ENCODE measurements at regions not wholly inside any gene's neighbourhood (a gene's known extent, or its start where the extent isn't known, plus 50 kb on each side); places are given as distances from the start of the nearest gene placed in this dataset.
A peak's percentile ranks its signal among the peaks of the same experiment; 100 is the strongest.
"Not testable (repeated sequence)": the region's sequence is repeated elsewhere in the genome, so short reads cannot be mapped to it uniquely, and the experiment has no call there.

DNA sequence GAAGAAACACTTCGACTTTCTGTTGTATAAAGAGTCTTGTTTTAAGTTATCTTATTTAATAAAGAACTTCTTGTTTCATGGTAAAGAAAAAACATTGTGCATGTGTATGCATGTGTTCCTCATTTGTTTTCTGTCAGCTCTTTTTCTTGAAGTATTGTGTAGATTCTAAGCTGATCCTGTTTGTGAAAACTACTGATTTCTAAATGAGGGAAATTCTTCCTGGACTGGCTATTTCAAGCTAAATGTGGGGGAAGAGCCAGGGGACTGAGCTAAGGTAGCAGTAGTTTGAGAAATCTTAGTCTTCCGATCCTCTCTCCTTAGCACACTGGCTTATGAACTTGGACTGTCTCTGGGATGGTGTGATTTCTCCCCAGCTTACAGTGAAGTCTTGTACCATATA, 56.4 kb upstream of the RBMS1 start:
- DNase-seq, result no peak

DNA sequence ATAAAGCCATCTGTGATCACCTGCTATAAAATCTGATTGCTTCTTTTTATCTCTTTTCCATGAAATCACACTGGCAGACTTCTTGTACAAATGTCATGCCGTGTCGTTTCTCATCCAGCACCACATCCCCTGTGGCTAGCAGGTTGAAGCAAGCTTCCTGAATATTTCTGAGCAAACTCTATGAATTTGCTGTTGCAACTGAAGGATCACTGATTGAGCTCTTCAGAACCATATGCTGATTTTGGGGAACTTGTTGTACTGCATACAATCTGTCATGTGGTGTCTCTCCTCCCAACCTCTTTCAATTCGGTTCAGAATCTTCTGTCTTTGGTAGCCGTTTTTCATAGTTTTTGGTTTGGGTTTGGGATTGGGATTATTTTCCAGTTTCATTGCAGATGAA, 57.7 kb upstream of the RBMS1 start:
- DNase-seq, result no peak

DNA sequence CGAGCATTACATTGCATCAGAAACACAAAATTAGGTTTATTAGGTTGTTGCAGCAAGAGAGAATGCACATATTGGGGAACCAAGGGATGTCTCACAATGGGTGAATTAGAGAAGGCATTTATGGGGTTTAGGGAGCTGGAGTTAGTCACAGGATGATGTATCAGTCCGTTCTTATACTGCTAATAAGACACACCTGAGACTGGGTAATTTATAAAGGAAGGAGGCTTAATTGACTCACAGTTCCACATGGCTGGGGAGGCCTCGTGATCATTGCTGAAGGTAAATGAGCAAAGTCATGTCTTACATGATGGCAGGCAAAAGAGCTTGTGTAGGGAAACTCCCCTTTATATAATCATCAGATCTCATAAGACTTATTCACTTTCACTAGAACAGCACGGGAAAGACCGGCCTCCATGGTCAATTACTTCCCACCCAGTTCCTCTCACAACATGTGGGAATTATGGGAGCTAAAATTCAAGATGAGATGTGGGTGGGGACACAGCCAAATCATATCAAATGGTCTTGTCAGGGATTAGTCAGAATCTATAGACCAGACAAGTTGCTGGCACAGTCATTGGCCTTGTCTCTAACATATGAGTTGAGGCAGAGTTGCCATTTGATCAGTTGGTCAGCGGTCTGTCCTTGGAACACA, 61.9 kb upstream of the RBMS1 start:
- DNase-seq, result no peak

DNA sequence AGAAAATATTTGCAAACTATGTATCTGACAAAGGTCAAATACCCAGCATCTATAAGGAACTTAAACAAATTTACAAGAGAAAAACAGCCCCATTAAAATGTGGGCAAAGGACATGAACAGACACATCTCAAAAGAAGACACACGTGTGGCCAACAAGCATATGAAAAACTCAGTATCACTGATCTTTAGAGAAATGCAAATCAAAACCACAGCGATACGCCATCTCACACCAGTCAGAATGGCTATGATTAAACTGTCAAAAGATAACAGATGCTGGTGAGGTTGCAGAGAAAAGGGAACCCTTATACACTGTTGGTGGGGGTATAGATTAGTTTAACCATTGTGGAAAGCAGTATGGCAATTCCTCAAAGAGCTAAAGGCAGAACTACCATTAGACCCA, 64.3 kb upstream of the RBMS1 start:
- DNase-seq, result no peak

DNA sequence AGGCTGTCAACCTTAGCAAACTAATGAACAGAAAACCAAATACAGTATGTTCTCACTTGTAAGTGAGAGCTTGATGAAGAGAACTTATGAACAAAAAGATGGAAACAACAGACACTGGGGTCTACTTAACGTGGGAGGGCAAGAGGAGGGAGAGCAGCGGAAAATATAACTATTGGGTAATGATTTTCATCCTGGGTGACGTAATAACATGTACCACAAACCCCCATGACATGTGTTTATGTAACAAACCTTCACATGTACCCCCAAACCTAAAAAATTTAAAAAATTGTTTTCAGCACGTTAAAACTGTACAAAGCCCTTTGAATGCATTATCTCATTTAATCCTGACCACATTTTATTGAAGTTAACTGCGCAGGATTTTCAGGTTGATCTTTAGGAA, 64.9 kb upstream of the RBMS1 start:
- no peak for DNase-seq

DNA sequence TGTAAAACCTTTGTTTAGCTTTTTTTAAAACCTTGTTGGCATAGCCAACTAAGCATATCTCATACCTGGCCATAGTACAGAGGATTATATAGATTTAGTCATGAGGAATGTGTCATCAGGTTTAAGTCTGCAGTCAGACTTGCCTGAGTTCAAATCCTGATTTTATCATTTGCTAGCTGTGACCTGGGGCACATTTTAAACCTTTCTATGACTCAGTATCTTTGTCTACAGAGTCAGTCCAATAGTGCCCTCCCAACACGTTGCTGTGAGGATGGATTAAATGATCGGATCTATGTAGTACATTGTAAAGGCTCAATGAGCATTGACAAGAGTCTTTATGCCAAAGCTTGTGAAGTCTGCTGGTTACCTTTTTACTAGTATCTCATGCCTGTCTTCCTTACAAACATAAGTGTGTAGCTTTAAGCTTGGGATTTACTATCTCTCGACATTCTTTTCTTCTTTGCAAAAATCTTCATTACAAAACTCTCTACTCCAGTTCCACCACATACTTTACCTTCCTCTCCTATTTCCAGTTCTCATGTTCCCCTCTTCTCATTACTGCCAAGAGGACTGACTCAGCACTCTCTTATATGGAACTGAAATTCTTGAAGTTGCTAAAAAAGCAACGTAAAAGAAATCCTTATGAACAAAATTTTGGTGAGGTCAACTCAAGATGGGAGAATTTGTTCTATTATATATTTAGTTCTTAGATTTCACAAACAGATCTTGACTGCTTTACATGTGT, 68.1 kb upstream of the RBMS1 start:
- no peak for DNase-seq

DNA sequence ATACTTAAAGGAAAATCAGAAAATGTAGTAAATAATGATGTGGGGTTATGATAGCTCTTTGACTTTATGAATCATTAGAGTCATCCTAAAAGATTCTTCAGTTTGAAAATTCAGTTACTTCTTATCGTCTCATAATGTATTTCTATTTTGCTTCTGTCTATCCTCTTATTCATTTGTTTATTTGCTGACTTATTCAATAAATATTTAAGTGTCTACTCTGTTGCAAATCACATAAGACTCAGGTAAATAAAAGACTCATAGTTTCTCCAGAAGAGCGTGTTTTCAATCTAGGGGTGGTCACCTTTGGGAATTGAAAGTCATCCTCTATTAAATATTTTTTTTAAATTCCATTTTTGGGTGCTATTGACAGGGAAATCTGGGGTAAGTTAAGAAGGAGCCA, 69.1 kb upstream of the RBMS1 start:
- DNase-seq, result no peak

DNA sequence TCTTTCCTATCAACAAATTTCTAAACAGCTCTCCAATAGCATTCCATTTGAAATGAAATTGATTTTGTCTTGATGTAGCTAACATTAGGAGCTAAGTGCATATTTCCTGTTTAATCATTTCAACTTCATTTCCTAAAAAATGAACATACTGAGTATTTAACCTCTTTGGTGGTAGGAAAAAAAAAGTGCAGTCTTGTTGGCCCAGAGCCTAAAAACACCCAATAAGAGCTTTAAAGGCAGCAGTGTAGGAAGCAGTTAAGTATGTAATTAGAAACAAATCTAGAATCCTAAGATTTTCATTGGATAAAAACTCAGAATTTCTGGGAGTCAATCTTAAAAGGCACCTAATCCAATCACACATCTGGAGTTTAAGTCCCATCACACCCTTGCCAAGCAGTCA, 71.0 kb upstream of the RBMS1 start:
- no peak for DNase-seq

DNA sequence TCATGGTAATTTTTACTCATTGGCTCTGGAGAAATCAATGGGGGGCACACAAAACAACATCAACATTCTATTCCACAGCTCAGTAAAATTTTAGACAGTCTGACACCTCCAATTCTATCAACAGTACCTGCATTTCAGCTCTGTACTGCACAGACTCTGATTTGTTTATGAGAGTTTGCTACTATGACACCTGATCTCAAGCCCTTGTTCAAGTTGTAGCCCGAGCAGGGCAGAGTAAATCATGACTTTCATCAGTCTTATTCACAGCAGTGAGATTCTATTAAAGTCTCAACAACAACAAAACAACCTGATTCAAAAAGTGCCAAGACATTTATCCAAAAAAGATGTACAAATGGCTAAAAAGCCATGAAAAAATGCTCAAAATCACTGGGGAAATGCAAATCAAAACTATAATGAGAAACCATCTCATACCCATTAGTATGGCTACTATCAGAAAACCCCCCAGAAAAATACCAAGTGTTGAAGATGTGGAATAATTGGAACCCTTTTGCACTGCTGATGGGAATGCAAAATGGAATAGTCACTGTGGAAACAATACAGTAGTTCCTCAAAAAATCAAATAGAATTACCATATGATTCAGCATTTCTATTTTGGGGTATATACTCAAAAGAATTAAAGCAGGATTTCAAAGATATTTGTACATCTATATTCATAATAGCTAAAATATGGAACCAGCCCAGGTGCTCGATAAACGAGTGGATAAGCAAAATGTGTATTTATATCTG, 71.7 kb upstream of the RBMS1 start:
- DNase-seq, result no peak

DNA sequence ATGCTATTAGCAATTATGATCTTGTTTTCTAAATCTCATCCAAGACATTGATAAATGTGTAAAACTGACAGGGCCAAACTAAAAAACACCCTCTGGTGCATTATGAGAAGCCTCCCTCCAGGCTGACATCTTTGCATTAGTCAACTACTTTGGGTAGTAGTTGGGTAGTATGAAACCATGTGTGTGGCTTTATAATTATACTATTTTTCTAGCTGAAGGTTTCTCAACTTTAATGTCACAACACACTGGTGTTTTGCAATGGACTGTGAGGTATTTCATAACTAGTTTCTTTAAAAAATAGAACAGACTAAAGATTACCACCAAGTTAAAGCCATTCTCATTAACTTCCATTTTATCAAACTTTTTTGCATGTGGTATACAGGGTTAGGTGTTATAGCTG, 73.1 kb upstream of the RBMS1 start:
- DNase-seq, result no peak

DNA sequence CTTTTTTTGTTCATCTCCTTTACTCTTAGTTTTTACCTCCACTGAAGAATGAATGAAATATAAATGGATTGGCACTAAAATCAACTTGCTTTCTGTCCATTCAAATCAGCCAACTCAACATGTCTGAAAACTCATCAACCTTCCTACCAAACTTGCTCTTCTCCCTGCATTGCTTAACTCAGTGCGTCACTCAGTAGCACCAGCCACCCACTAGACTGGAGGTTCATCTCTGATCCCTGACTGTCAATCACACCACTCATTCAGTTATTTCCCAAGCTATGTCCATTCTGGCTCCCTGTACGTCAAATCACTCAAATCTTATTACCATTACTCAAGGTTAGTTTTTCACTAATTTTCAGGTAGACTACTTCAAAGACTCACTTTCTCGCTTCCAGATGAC, 75.2 kb upstream of the RBMS1 start:
- DNase-seq, result no peak

DNA sequence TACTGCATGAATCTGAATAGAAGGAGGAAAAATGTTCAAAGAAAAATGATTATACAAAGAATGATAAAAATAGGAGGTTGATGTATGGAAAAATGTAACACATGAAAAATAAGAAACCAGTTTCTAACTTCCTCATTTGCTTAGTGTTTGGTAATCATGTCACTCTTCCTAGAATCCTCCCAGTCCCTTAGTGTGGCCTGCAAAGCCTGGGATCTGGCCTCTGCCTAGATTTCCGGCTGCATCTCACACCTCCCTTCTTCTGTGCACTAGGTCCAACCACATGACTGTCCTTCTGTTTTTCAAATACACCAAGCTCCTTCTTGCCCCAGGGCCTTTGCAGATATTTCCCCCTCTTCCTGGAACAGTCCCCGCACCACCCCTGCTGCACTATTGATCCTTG, 76.8 kb upstream of the RBMS1 start:
- no peak for DNase-seq

DNA sequence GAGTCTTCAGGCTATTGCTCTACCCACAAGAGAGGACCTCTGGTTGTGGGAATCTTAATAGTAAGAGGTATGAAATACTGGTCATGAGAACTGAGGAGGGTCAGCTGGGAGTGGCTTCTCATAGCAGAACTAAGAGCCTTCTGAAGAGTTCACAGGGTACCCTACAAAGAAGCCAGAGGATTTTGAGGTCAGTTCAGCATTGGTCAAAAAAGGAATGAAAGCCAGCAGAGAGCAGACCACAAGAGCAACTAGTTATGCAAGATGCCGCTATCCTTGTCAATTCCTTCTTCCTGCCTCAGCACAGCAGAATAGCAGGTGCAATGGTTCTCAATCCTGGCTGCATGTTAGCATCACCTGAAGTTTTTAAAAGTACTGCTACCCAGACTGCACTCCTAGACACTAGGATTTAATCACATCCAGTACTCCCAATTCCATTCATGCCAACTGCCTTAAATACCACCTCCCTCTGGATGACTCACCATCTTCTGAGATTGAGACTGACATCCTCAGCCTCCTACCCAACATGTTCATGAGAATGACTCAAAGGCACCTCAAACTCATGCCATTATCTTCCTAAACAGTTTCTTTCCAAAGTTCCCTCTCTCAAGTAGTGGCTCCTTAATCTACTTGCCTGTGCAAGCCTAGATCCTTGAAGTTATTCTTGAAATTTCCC, 81.0 kb upstream of the RBMS1 start:
- no peak for DNase-seq

DNA sequence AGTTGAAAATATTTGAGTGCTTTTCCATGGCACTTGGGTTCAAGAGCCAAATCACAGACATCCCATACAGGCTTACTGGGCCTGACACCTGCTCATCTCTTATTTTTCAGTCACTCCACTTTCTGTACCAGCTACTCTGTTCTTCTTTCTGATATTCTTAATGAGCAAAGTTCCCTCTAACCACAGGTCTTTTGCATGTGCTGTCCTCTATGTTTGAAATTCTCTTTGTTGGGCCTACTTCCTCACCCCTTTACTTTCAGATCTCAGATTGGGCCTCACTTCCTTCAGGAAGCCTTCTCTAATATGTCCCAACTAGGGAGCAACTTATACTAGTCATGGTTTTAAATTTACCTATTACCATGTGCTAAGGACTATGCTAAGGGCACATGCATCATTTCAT, 81.8 kb upstream of the RBMS1 start:
- DNase-seq, result no peak

DNA sequence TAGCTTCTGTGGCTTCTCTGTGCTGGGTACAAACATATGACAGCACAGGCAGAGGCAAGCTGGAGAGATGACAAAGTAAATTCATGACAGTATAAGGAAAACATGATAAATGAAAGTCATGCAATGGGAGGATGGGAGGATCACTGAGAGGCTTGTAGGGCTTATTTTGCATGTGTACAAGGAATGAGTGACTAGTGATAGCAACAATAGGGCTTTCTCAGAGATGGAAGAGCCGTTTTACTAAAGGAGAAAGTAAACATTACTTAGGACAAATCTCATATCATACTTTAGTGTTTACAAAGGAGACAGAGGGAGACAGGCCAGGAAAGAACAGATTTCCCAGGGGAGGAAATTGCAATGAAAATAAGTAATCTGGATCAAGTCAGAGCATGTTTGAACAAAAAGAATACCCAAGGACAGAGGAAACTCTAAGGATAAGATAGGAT, 82.5 kb upstream of the RBMS1 start:
- DNase-seq, result no peak

DNA sequence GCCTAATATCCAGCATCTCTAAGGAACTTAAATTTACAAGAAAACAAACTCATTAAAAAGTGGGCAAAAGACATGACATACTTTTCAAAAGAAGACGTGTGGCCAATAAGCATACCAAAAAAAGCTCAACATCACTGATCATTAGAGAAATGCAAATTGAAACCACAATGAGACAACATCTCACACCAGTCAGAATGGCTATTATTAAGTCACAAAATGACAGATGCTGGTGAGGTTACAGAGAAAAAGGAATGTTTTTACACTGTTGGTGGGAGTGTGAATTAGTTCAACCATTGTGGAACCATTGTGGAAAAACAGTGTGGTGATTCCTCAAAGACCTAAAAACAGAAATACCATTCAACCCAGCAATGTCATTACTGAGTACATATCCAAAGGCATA, 83.5 kb upstream of the RBMS1 start:
- not testable (repeated sequence) for DNase-seq

DNA sequence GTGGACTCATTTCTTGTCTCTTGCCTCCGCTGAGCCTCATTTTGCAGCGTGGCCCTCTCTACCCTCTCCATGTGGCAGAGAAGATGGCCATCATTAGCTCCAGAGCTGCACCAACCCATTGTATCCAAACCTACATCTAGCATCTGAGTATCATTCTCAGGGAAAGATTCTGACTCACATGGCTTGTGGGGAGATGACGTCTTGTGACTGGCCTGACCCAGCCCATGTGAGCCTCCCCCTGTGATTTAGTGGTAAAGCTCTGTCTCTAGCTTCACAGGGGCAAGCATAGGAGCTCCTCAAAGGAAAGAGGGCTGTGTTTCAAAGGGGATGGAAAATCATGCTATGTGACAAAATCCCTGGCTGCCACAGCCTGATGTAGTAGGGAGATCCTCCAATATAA, 87.4 kb upstream of the RBMS1 start:
- no peak for DNase-seq

DNA sequence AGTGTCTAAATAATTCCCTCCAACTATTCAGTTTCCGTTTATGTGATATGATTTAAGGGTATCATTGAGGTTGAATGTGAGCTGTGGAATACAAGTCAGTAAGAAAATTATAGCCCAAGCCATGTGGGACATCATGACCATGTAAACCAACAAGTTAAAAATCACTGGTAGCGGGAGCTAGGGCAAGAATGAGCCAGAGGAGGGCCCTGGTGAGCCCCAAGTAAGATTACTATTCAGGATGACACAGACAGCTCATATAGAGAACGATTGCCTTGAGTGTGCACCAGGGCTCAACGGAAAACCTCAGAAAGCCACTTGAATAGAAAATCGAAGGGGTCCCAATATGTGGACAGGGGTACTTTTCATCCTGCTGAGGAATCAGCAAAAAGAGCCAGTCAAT, 87.8 kb upstream of the RBMS1 start:
- no peak for DNase-seq

DNA sequence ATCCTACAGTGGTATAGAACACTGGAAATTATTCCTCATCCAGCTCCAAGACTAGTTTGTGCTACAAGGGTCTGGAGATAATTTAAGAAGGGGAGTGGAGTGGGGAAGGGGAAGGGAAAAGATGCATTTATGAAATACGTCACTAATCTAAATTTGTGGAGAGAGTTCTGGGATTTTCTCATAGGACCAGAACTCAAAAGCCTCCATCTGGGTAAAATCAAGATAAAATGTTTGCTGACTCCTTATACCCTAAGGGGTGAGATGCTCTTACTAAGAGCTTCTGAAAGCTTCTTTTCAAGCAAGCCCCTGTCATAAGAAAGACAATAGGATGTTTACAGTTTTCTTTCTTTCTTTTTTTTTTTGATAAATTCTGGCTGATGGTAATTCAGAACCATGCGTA, 88.5 kb upstream of the RBMS1 start:
- DNase-seq, result no peak

DNA sequence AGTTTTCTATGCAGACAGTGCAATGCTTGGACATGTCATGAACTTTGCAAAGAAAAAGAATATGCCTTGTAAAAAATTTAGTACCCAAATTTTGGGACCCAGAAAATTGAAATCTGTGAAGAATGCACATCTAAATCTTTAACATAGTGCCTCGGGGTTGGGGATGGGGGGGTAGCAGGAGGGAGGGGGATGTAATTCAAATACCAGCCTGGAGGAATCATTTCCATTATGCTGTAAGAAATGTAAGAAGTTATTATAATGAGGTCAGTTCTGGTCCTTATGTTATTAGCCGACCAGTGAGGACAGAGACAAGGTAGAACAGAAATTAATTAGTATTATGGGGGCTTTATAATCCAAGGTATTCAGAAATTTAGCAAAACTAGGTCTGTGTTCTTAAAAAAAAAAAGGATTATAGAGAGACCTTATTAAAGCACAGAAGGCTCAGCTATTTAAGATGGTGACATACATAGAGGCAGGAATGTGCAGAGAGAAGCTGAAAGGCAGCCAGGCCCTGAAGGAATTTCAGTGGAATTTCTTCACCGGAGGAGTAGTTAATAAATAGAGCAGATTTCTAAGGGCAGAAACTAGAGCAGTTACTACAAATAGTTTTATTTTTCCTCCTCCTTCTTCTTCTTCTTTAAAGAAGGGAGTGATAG, 89.0 kb upstream of the RBMS1 start:
- peak; percentile 47 for DNase-seq

DNA sequence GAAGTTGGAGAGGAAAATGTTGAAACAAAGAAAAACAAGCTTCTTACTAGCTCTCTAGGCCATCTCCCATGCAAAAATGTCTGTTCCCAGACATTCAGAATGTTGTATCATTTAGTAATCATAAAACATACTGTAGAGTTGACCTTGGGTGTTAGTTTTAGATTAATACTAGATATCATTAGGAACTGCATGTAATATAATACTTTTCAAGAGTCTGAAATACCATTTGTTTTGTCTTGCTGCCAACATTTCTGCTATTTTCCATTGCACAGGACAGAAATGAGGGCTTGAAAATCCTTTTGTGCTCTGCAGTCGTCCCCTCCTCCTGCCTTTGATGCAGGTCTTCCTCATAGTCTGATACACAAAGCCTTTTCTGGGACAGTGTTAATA, 89.5 kb upstream of the RBMS1 start:
- peak; percentile 35 for DNase-seq

DNA sequence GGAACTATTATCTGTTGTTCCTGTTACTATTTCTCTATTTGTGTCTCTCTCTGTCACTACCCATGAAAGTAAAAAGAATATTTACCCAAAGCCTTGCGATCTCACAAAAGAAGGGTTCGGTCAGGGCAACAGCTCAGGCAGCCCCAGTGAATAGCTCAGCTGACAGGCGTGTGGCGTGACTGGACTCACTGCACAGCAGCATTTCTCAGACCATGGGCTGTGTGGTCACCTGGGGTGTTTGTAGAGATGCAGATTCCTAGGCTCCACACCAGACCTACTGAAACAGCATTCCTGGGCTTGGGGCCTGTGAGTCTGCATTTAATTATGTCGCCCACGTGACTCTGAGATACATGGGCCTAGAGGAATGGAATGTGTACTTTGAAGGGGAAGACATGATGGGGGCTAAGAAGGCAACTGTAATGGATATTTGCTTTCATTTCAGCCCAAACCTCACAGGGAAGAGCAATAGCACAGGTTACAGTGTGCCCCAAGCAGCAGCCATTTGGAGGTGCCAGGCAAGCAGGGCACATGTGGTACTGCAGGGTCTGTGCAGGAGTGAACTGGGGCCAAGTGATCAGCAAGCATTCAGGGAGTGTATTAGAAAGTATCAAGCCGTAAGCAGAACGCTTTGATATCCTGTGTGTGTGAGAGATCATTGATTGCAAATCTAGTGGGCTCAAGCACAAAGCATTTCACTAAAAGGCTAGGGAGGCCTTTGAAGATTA, 90.4 kb upstream of the RBMS1 start:
- DNase-seq, result no peak

All from left kidney (tissue), 1 donor.